ENCODE measurements at regions not wholly inside any gene's neighbourhood (a gene's known extent, or its start where the extent isn't known, plus 50 kb on each side); places are given as distances from the start of the nearest gene placed in this dataset.

GRCh38 chr17:72024457-72024856, 96.4 kb upstream of the SOX9 start:
- no peak overlapping the region for H3K4me3 ChIP-seq (ENCODE audit: low read depth in 1 of 2, low read length in 1 of 2)
- H3K9me3 ChIP-seq = no peaks in the 10 kb centered on the region
- H3K36me3 ChIP-seq = no peaks in the 10 kb centered on the region
- TF ChIP-seq CTCF (IDR thresholded peaks at IDR 0.05) = no peak
- no peak overlapping the region for H3K27ac ChIP-seq
- peaks cover 3% of the 10 kb centered on the region for H3K27me3 ChIP-seq
- H3K4me1 ChIP-seq (ENCODE audit: control insufficient read depth in 1 of 2, insufficient read depth in 1 of 2, low read depth in 1 of 2, low read length in 1 of 2) = no peaks in the 10 kb centered on the region

- no peaks in the 10 kb centered on the region for H3K9me3 ChIP-seq
- no peaks in the 10 kb centered on the region for H3K4me1 ChIP-seq (ENCODE audit: control insufficient read depth in 1 of 2, insufficient read depth in 1 of 2, low read depth in 1 of 2, low read length in 1 of 2)
- TF ChIP-seq CTCF (IDR thresholded peaks at IDR 0.05) = no peak
These were observed 95.7 kb upstream of the SOX9 start for GRCh38 chr17:72025113-72025512.

GRCh38 chr17:72030067-72030899, 90.5 kb upstream of the SOX9 start:
- Histone ChIP-seq H3K27me3 (peaks cover 25% of the 10 kb centered on the region), H3K36me3 (no peaks in the 10 kb centered on the region), H3K9me3 (no peaks in the 10 kb centered on the region), H3K4me1 (ENCODE audit: control insufficient read depth in 1 of 2, insufficient read depth in 1 of 2, low read depth in 1 of 2, low read length in 1 of 2) (no peaks in the 10 kb centered on the region), H3K27ac (no peak overlapping the region), H3K4me3 (ENCODE audit: low read depth in 1 of 2, low read length in 1 of 2) (no peak overlapping the region)
- no peak for TF ChIP-seq CTCF (IDR thresholded peaks at IDR 0.05)

More at GRCh38 chr17:72025113-72025512, 95.7 kb upstream of the SOX9 start:
- Histone ChIP-seq H3K27me3 (peaks cover 10% of the 10 kb centered on the region), H3K36me3 (no peaks in the 10 kb centered on the region), H3K4me3 (ENCODE audit: low read depth in 1 of 2, low read length in 1 of 2) (no peak overlapping the region), H3K27ac (no peak overlapping the region)

GRCh38 chr17:72031219-72031884, 89.5 kb upstream of the SOX9 start:
- no peak overlapping the region for H3K4me3 ChIP-seq (ENCODE audit: low read depth in 1 of 2, low read length in 1 of 2)
- no peaks in the 10 kb centered on the region for H3K9me3 ChIP-seq
- no peak overlapping the region for H3K27ac ChIP-seq
- H3K27me3 ChIP-seq = peaks cover 25% of the 10 kb centered on the region
- H3K4me1 ChIP-seq (ENCODE audit: control insufficient read depth in 1 of 2, insufficient read depth in 1 of 2, low read depth in 1 of 2, low read length in 1 of 2) = no peaks in the 10 kb centered on the region
- no peak for TF ChIP-seq CTCF (IDR thresholded peaks at IDR 0.05)
- no peaks in the 10 kb centered on the region for H3K36me3 ChIP-seq

GRCh38 chr17:72033334-72033733, 87.5 kb upstream of the SOX9 start:
- Histone ChIP-seq H3K27me3 (peaks cover 25% of the 10 kb centered on the region), H3K27ac (no peak overlapping the region), H3K36me3 (no peaks in the 10 kb centered on the region), H3K4me1 (ENCODE audit: control insufficient read depth in 1 of 2, insufficient read depth in 1 of 2, low read depth in 1 of 2, low read length in 1 of 2) (no peaks in the 10 kb centered on the region), H3K4me3 (ENCODE audit: low read depth in 1 of 2, low read length in 1 of 2) (no peak overlapping the region), H3K9me3 (no peaks in the 10 kb centered on the region)
- TF ChIP-seq CTCF (IDR thresholded peaks at IDR 0.05) = no peak
